ENCODE measurements at regions not wholly inside any gene's neighbourhood (a gene's known extent, or its start where the extent isn't known, plus 50 kb on each side); places are given as distances from the start of the nearest gene placed in this dataset.

DNA sequence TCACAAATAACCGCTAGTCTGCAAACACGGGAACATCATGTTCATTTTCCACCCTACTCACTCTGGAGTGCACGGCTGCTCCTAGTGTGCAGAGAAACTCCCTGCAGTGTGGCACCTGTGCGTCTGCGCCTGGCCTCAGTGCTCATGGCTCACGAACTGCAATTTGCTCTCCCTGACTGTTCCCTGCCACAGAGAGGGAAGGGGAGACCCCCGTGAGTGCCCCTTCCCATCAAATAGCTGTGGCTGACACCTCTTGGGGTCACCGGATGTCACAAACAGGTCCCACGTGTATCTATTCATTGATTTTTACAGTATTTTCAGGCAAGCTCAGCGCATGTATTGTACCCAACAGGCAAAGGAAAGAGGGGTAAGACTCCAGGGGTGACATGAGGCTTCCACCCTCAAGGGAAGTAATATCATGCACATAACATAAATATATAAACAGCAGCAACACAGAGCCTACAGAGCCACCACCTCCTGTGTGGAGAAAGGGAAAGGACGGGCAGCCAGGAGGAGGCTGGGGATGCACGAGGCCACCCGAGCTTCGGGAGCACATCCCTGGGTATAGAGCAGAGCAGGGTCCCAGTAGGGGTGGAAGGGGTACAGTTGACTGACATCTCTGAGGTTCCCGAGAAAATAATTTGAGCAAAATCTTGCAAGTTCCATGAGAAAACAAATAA is 140.3 kb upstream of the SOX1 start:
- TF ChIP-seq, protein P1, sequence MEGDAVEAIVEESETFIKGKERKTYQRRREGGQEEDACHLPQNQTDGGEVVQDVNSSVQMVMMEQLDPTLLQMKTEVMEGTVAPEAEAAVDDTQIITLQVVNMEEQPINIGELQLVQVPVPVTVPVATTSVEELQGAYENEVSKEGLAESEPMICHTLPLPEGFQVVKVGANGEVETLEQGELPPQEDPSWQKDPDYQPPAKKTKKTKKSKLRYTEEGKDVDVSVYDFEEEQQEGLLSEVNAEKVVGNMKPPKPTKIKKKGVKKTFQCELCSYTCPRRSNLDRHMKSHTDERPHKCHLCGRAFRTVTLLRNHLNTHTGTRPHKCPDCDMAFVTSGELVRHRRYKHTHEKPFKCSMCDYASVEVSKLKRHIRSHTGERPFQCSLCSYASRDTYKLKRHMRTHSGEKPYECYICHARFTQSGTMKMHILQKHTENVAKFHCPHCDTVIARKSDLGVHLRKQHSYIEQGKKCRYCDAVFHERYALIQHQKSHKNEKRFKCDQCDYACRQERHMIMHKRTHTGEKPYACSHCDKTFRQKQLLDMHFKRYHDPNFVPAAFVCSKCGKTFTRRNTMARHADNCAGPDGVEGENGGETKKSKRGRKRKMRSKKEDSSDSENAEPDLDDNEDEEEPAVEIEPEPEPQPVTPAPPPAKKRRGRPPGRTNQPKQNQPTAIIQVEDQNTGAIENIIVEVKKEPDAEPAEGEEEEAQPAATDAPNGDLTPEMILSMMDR (IDR thresholded peaks at IDR 0.05 in 4 of 5, conservative IDR thresholded peaks at IDR 0.05 in 1 of 5): no peak
- TF ChIP-seq POLR2A (IDR thresholded peaks at IDR 0.05): no peak

Measured in gastrocnemius medialis (tissue), 4 donors.